ENCODE measurements at regions not wholly inside any gene's neighbourhood (a gene's known extent, or its start where the extent isn't known, plus 50 kb on each side); places are given as distances from the start of the nearest gene placed in this dataset.

DNA sequence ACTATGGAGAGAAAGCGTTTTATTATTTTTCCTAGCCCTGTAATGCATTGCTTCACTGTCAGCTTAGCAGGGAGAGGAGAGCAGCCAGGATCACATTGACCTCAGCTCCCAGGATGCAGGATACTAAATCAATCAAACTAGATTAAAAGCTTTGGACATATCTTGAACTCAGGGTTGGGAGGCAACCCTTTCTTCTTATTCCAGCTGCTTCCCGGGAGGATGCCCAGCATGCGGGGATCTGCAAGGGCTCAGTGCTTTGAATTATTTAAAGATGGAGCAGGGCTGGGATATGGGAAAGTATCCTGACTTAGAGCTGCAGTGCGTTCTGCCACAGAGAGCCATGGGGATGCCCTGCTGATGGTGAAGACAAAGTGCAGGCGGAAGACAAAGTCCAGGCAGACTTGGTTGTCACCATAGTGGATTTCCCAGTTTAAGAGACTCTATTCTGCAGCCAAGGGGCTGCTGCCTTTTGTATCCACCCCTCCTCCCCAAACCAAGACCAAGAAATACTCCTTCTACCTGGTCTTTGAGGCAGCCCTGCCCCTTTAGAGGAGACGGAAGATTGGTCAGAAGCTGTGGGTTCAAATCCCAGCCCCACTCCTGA lies 1035.0 kb downstream of the TBC1D22A start:
- H3K27me3 ChIP-seq, result no peaks in the 10 kb centered on the region
- no peaks in the 10 kb centered on the region for H3K9me3 ChIP-seq
- WGBS, 3 donors, result 32 to 71% (median 43%) methylated on average over 6 of the region's 6 CpGs
- H3K36me3 ChIP-seq, result no peaks in the 10 kb centered on the region
- no peak overlapping the region for H3K27ac ChIP-seq
- no peak for TF ChIP-seq EP300 (IDR thresholded peaks at IDR 0.05)
- intact Hi-C loops (cut with DNase I), result no loop called here
- H3K4me3 ChIP-seq, result no peak overlapping the region
- DNase-seq, result no peak
- no peaks in the 10 kb centered on the region for H3K4me1 ChIP-seq (ENCODE audit: insufficient read depth)

DNA sequence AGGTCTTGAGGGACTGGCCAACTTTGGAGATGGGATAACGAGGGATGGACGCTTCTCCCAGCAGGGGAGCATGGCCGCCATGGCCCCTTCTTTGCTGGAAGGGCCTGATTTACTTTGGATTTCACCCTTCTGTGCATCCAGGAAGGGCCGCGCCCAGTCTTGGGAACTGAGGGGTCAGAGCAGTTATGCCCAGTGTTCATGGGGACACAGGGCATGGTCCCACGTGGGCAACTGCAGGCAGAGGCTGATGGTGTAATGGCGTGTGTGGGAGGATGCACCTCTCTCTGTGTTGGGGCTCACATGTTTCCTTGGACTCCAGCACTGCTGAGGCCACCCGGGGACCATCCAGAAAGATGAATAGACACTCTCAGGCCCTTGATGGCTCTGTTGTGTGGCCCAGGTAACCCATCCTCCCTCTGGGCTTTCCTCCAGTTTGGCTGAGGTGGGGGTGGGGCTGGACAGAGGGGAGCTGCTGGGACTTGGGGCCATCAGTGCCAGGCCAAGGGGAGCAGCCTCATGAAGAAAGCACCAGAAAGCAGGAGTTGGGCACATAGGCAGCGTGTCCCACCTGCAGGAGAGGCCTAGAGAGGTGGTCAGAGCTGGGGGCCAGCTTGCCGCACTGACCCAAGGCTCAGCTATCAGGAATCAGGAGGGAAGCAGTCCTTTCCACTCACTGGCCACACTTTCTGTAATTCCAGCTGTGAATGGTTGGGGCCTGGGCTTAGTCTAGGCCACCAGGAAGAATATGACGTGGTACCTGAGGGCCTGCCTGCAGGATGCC lies 1033.9 kb downstream of the TBC1D22A start:
- no peaks in the 10 kb centered on the region for H3K36me3 ChIP-seq
- TF ChIP-seq, protein P1, sequence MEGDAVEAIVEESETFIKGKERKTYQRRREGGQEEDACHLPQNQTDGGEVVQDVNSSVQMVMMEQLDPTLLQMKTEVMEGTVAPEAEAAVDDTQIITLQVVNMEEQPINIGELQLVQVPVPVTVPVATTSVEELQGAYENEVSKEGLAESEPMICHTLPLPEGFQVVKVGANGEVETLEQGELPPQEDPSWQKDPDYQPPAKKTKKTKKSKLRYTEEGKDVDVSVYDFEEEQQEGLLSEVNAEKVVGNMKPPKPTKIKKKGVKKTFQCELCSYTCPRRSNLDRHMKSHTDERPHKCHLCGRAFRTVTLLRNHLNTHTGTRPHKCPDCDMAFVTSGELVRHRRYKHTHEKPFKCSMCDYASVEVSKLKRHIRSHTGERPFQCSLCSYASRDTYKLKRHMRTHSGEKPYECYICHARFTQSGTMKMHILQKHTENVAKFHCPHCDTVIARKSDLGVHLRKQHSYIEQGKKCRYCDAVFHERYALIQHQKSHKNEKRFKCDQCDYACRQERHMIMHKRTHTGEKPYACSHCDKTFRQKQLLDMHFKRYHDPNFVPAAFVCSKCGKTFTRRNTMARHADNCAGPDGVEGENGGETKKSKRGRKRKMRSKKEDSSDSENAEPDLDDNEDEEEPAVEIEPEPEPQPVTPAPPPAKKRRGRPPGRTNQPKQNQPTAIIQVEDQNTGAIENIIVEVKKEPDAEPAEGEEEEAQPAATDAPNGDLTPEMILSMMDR (IDR thresholded peaks at IDR 0.05), result no peak
- TF ChIP-seq POLR2A (IDR thresholded peaks at IDR 0.05) (no peak), EP300 (IDR thresholded peaks at IDR 0.05) (no peak)
- WGBS, 3 donors, result 93 to 95% (median 94%) methylated on average over 11 of the region's 11 CpGs
- H3K27ac ChIP-seq, result no peak overlapping the region
- H3K4me1 ChIP-seq (ENCODE audit: insufficient read depth), result no peaks in the 10 kb centered on the region
- no peak overlapping the region for H3K4me3 ChIP-seq
- H3K9me3 ChIP-seq, result no peaks in the 10 kb centered on the region
- DNase-seq, result no peak
- intact Hi-C loops (cut with DNase I), result no loop called here
- H3K27me3 ChIP-seq, result no peaks in the 10 kb centered on the region

DNA sequence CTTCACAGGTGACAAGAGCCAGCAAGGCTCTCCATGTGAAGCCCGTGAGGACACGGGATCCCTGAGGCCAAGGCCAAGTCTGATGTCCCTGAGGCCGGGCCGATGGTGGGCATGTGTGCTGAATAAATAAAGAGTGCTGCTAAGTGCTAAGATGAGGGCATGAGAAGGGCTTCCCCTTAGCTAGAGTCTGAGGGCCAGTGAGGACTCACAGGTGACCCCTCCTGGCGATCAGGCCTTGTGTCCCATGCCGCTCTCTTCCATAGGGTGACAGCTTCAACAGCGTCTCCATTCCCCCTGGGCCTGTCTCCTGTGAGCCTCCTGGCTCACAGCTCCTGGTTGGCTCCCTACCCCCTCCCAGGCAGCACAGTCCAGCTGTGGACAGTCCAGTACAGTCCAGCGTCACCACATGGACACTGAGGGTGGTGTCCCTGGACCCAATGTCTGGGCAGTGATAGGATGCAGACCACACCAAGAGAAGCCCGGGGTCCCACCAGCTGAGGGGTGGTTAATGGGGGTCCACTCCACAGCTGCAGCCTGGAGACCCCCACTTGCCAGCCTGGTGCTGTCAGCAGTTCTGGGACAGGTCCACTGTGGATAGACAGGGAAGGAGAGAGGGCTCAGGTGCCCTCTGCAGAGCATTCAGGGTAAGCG lies 1033.2 kb downstream of the TBC1D22A start:
- intact Hi-C loops (cut with DNase I), result no loop called here
- TF ChIP-seq POLR2A (IDR thresholded peaks at IDR 0.05) (no peak), EP300 (IDR thresholded peaks at IDR 0.05) (no peak)
- TF ChIP-seq, protein P1 (IDR thresholded peaks at IDR 0.05), result no peak
- 90 to 92% (median 91%) methylated on average over 10 of the region's 10 CpGs for WGBS, 3 donors
- Histone ChIP-seq H3K27me3 (no peaks in the 10 kb centered on the region), H3K9me3 (no peaks in the 10 kb centered on the region), H3K36me3 (no peaks in the 10 kb centered on the region), H3K27ac (no peak overlapping the region), H3K4me1 (ENCODE audit: insufficient read depth) (no peaks in the 10 kb centered on the region), H3K4me3 (no peak overlapping the region)
- no peak for DNase-seq

DNA sequence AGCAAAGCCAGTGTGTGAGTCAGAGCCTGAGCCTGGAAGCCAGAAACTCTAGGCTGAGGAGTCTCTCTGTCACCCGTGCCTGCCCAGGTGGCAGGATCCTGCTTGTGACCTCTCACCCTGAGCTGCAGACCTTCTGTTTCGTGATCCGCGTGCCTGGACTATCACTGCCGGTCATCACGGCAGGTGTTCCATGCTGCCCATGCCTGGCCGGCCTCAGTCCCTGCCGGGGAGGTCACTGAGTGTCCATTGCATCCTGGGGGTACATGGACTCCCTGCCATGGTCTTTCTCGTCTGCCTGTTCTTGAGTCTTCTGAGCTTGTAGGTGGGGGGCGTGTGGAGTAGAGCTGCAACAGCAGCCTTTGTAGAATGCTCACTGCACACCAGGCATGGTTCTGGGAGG lies 1032.4 kb downstream of the TBC1D22A start:
- 77 to 85% (median 80%) methylated on average over 10 of the region's 10 CpGs for WGBS, 3 donors
- no peak overlapping the region for H3K4me3 ChIP-seq
- TF ChIP-seq EP300 (IDR thresholded peaks at IDR 0.05), result no peak
- TF ChIP-seq, protein P1 (IDR thresholded peaks at IDR 0.05), result no peak
- TF ChIP-seq POLR2A (IDR thresholded peaks at IDR 0.05), result no peak
- no peaks in the 10 kb centered on the region for H3K27me3 ChIP-seq
- intact Hi-C loops (cut with DNase I), result no loop called here
- no peak overlapping the region for H3K27ac ChIP-seq
- no peak for DNase-seq
- H3K9me3 ChIP-seq, result no peaks in the 10 kb centered on the region
- H3K36me3 ChIP-seq, result no peaks in the 10 kb centered on the region
- H3K4me1 ChIP-seq (ENCODE audit: insufficient read depth), result no peaks in the 10 kb centered on the region
